Activated CD4-positive, alpha-beta T cell treated with anti-CD3 and anti-CD28 coated beads, Interleukin-2, amount 10 ng/mL, durations not matched to agents 7 days and 5 days (primary cell): ENCODE measurements at regions not wholly inside any gene's neighbourhood (a gene's known extent, or its start where the extent isn't known, plus 50 kb on each side); places are given as distances from the start of the nearest gene placed in this dataset.

Source experiments
- CTCF ChIA-PET: fragments of 350-600 bp; sonication (Branson Sonifier 250); formaldehyde crosslinking; loops from one replicate; lab custom pipeline; 2021; ENCODE audit warnings: antibody characterized with exemption; lab: Charles Lee
- POLR2A ChIA-PET: fragments of 350-600 bp; sonication (Branson Sonifier 250); formaldehyde crosslinking; loops from one replicate; lab custom pipeline; 2021; ENCODE audit warnings: antibody characterized with exemption; lab: Charles Lee
- DNase-seq: peaks from one replicate; pipeline ENCODE4 v3.0.0-alpha.2; 2020
- H3K27ac Mint-ChIP-seq: one replicate; pipeline ENCODE4 v1.8.0; 2021; ENCODE audit warnings: mild to moderate bottlenecking, moderate library complexity, mixed read lengths
- H3K27me3 Mint-ChIP-seq: one replicate; pipeline ENCODE4 v1.8.0; 2021; ENCODE audit warnings: mixed read lengths
- H3K36me3 Mint-ChIP-seq: one replicate; pipeline ENCODE4 v1.8.0; 2021; ENCODE audit warnings: low read depth, mixed read lengths
- H3K4me1 Mint-ChIP-seq: one replicate; pipeline ENCODE4 v1.8.0; 2021; ENCODE audit warnings: mixed read lengths
- H3K4me3 Mint-ChIP-seq: one replicate; pipeline ENCODE4 v1.8.0; 2021; ENCODE audit warnings: mild to moderate bottlenecking, moderate library complexity, mixed read lengths
- H3K9me3 Mint-ChIP-seq: one replicate; pipeline ENCODE4 v1.8.0; 2021; ENCODE audit warnings: mixed read lengths

DNA sequence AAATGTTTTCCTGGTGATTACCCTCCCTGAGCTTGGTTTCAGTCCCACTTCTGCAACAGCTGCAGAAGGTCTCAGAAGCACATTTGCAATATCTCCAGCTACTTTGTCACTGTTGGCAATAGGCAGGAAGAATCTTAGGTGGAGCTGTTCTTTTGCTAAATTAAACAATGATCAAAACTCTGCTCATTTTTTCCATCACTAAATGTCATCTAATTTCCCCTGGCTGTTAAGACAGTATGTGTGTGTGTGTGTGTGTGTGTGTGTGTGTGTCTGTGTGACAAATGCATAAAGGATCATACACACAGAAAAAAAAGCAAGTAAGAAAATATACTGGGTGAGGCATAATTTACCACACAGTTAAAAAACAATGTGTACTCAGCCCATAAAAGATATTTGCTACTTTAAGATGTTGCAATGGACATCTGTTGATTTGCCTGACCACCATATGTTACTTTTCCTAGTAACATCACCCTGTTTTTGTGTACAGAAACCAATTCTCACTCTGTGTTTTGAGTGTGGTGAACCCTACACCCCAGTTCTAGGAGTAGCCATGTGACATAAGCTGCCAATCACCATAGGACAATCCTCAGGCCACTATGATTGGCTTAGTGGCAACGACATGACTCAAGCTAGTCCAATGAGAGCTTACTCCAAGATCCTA, 572.6 kb upstream of the CLINT1 start:
- no peak overlapping the region for H3K4me3 Mint-ChIP-seq
- H3K4me1 Mint-ChIP-seq = peaks cover 51% of the 10 kb centered on the region
- peaks cover 18% of the 10 kb centered on the region for H3K9me3 Mint-ChIP-seq
- no peaks in the 10 kb centered on the region for H3K27me3 Mint-ChIP-seq
- no peak overlapping the region for H3K27ac Mint-ChIP-seq
- no peak for DNase-seq
- ChIA-PET POLR2A (no interaction called here), CTCF (interaction anchor here (1.4 kb wide), 1 partner anchor 62 kb away, joined by 3 read pairs; no protein-coding TSS in a partner anchor)
- H3K36me3 Mint-ChIP-seq = peaks cover 23% of the 10 kb centered on the region

DNA sequence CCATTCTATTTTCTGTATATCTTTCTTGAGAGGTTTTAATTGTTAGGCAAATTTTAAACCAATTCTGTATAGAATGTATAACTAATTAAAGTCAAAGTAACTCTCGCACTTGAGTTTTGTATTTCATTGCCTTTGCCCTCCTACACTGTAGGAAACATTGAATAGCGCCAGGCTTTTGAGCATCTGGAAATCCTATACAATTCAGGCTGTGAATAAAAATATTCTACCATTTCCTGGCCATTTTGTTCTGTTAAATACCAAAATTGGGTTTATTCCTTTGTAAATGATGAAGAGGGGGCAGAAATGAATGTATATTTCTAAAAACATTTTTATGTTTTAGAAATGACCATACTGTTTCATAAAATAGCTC, 571.8 kb upstream of the CLINT1 start:
- Mint-ChIP-seq H3K9me3 (peaks cover 12% of the 10 kb centered on the region), H3K27ac (no peak overlapping the region), H3K36me3 (peaks cover 18% of the 10 kb centered on the region), H3K4me1 (peaks cover 44% of the 10 kb centered on the region), H3K27me3 (no peaks in the 10 kb centered on the region), H3K4me3 (no peak overlapping the region)
- POLR2A ChIA-PET = no interaction called here
- no peak for DNase-seq
- CTCF ChIA-PET = interaction anchor here (1.4 kb wide), 1 partner anchor 61 kb away, joined by 3 read pairs; no protein-coding TSS in a partner anchor

GRCh38 chr5:158430166-158430797, 571.3 kb upstream of the CLINT1 start:
- Mint-ChIP-seq H3K4me1 (peaks cover 39% of the 10 kb centered on the region), H3K27ac (no peak overlapping the region), H3K36me3 (peaks cover 17% of the 10 kb centered on the region), H3K9me3 (peaks cover 11% of the 10 kb centered on the region), H3K27me3 (no peaks in the 10 kb centered on the region), H3K4me3 (no peak overlapping the region)
- DNase-seq = no peak
- CTCF ChIA-PET = interaction anchor here (1.4 kb wide), 1 partner anchor 61 kb away, joined by 3 read pairs; no protein-coding TSS in a partner anchor
- POLR2A ChIA-PET = no interaction called here

DNA sequence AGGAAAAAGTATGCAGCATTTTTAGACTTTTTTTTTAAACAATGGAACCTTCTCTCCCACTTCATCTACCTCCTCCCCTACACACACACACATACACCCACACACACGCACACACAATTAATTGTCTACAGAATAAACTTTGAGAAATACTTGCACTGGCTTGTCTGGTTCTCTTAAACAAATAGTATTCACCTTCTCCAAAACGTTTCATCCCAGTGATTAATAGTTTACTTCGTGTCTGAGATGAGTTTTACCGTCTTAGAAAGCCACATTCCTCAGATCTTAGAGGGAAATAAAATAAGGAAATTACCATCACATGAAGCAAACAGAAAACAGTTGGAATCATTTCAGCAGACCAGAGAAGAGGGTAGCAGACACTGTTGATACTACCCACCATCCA, 570.6 kb upstream of the CLINT1 start:
- Mint-ChIP-seq H3K27me3 (no peaks in the 10 kb centered on the region), H3K27ac (no peak overlapping the region), H3K4me1 (peaks cover 31% of the 10 kb centered on the region), H3K4me3 (no peak overlapping the region), H3K9me3 (peaks cover 11% of the 10 kb centered on the region), H3K36me3 (peaks cover 17% of the 10 kb centered on the region)
- no peak for DNase-seq
- CTCF ChIA-PET = no interaction called here
- POLR2A ChIA-PET = no interaction called here

DNA sequence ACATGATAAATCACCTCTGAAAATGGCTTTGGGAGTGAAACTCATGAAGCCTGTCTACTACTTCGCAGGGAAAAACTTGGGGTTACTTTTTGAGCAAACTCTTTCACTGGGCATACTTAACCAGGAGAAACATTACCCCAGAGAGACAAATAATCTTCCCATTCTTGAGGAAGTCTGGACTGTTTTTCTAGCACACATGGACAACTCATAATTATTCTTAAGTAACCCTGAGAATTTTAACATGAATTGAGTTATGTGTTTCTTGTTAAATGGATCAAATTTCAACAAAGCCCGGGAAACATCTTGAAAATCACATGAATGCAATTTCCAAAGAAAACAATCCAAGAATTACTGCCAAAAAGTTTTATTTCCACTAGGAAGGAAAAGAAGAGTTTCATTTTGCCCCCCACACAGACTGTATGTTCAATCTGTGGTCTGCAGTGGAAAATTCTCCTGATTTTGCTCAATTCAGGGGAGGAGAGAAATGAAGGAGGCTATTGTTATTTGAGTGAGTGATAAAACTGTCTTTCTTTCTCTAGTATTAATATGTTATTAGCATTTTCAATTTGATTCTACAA, 564.8 kb upstream of the CLINT1 start:
- H3K4me3 Mint-ChIP-seq = no peak overlapping the region
- peaks cover 2% of the 10 kb centered on the region for H3K9me3 Mint-ChIP-seq
- no peaks in the 10 kb centered on the region for H3K4me1 Mint-ChIP-seq
- no peaks in the 10 kb centered on the region for H3K27me3 Mint-ChIP-seq
- POLR2A ChIA-PET = no interaction called here
- no peaks in the 10 kb centered on the region for H3K36me3 Mint-ChIP-seq
- no peak overlapping the region for H3K27ac Mint-ChIP-seq
- CTCF ChIA-PET = no interaction called here
- DNase-seq = no peak

- Mint-ChIP-seq H3K36me3 (no peaks in the 10 kb centered on the region), H3K27me3 (no peaks in the 10 kb centered on the region), H3K4me1 (no peaks in the 10 kb centered on the region), H3K4me3 (no peak overlapping the region), H3K9me3 (peaks cover 2% of the 10 kb centered on the region), H3K27ac (no peak overlapping the region)
- POLR2A ChIA-PET = no interaction called here
- CTCF ChIA-PET = no interaction called here
- DNase-seq = no peak
These were observed 563.9 kb upstream of the CLINT1 start for GRCh38 chr5:158422653-158423515.

- no peaks in the 10 kb centered on the region for H3K4me1 Mint-ChIP-seq
- ChIA-PET POLR2A (no interaction called here), CTCF (interaction anchor here (0.9 kb wide), 2 partner anchors 13 to 14 kb away, joined by 3 to 4 read pairs; no protein-coding TSS in a partner anchor)
- no peaks in the 10 kb centered on the region for H3K36me3 Mint-ChIP-seq
- peaks cover 7% of the 10 kb centered on the region for H3K9me3 Mint-ChIP-seq
- H3K4me3 Mint-ChIP-seq = no peak overlapping the region
- H3K27ac Mint-ChIP-seq = no peak overlapping the region
- H3K27me3 Mint-ChIP-seq = no peaks in the 10 kb centered on the region
- no peak for DNase-seq
These were observed 562.4 kb upstream of the CLINT1 start for GRCh38 chr5:158421319-158421718.

- ChIA-PET POLR2A (no interaction called here), CTCF (no interaction called here)
- no peak for DNase-seq
- Mint-ChIP-seq H3K4me1 (no peaks in the 10 kb centered on the region), H3K9me3 (peaks cover 7% of the 10 kb centered on the region), H3K4me3 (no peak overlapping the region), H3K27ac (no peak overlapping the region), H3K36me3 (no peaks in the 10 kb centered on the region), H3K27me3 (no peaks in the 10 kb centered on the region)
These were observed 560.2 kb upstream of the CLINT1 start for GRCh38 chr5:158419186-158419585.

DNA sequence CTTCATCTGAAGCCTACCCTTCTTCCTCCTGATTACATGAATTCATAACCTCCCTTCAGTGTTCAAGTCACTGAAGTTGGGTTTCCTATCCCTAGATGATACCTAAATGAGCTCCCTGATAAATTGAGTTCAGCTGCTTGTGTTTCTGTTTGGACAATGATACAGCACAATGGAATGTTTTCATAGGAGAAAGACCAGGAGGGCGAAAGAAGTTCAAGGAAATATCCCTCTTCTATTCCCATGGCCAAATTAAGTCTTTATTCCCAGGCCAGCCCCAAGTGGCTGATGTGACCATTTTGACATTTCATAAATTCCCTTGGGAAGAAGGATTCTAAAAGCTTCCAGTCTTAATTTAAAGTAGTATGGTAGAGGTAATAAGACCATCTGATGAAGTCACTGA, 555.8 kb upstream of the CLINT1 start:
- Mint-ChIP-seq H3K27me3 (no peaks in the 10 kb centered on the region), H3K9me3 (peaks cover 5% of the 10 kb centered on the region), H3K27ac (no peak overlapping the region), H3K36me3 (no peaks in the 10 kb centered on the region), H3K4me1 (no peaks in the 10 kb centered on the region), H3K4me3 (no peak overlapping the region)
- no peak for DNase-seq
- POLR2A ChIA-PET = no interaction called here
- CTCF ChIA-PET = no interaction called here

DNA sequence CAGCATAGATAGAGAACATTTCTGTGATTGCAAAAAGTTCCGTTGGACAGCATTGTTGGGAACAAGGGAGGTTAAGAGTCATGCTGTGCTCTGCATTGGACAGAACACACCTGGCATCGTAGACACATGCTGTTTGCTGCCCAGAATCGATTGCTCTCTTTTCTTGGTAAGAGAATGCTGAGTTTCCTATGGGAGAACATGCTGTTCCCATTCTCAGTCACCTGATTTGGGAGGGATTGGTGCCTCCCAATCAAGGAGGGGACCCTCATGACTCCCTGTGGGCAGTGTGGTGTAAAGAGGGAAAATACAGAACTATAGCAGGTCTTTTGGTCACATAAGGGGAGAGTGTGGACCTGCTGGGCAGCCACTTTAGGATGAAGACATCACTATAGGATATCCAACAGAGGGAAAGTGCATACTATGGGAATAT, 555.4 kb upstream of the CLINT1 start:
- Mint-ChIP-seq H3K27me3 (no peaks in the 10 kb centered on the region), H3K27ac (no peak overlapping the region), H3K4me3 (no peak overlapping the region), H3K36me3 (no peaks in the 10 kb centered on the region), H3K4me1 (no peaks in the 10 kb centered on the region), H3K9me3 (peaks cover 5% of the 10 kb centered on the region)
- ChIA-PET CTCF (no interaction called here), POLR2A (no interaction called here)
- DNase-seq = no peak

DNA sequence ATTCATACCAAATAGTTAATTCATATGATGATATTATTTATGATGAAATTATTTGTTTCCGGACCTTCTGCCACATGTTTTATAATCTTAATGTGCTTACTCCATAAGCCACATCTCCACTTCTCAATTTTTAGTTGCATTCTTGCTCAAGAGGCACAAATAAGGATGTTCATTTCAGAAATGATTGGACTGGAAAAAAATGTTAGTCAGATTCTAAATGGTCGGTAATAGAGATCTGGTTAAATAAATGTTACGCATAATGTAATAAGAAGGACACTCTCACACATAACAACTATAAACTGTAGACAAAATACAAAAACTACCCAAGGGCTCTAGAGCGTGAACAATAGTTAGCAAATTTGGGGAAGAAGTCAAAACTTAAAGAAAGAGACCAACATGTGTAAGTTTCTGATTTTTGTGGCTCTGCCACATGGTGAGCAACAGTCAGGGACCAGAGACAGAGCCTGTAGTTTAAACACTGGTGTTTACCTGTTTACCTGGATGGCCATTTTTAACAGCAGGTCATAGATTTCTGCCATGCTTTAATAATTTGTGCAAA, 554.3 kb upstream of the CLINT1 start:
- ChIA-PET POLR2A (no interaction called here), CTCF (no interaction called here)
- Mint-ChIP-seq H3K27me3 (no peaks in the 10 kb centered on the region), H3K4me3 (no peak overlapping the region), H3K9me3 (peaks cover 5% of the 10 kb centered on the region), H3K36me3 (no peaks in the 10 kb centered on the region), H3K27ac (no peak overlapping the region), H3K4me1 (no peaks in the 10 kb centered on the region)
- no peak for DNase-seq

- no peak for DNase-seq
- no peak overlapping the region for H3K4me3 Mint-ChIP-seq
- H3K27me3 Mint-ChIP-seq = no peaks in the 10 kb centered on the region
- no peaks in the 10 kb centered on the region for H3K36me3 Mint-ChIP-seq
- CTCF ChIA-PET = no interaction called here
- POLR2A ChIA-PET = interaction anchor here (0.6 kb wide), 1 partner anchor 284 kb away, joined by 3 read pairs; no protein-coding TSS in a partner anchor
- no peak overlapping the region for H3K27ac Mint-ChIP-seq
- H3K9me3 Mint-ChIP-seq = no peaks in the 10 kb centered on the region
- no peaks in the 10 kb centered on the region for H3K4me1 Mint-ChIP-seq
These were observed 552.0 kb upstream of the CLINT1 start for GRCh38 chr5:158410976-158411375.
